ENCODE measurements at regions not wholly inside any gene's neighbourhood (a gene's known extent, or its start where the extent isn't known, plus 50 kb on each side); places are given as distances from the start of the nearest gene placed in this dataset.
"Not testable (repeated sequence)": the region's sequence is repeated elsewhere in the genome, so short reads cannot be mapped to it uniquely, and the experiment has no call there.

DNA sequence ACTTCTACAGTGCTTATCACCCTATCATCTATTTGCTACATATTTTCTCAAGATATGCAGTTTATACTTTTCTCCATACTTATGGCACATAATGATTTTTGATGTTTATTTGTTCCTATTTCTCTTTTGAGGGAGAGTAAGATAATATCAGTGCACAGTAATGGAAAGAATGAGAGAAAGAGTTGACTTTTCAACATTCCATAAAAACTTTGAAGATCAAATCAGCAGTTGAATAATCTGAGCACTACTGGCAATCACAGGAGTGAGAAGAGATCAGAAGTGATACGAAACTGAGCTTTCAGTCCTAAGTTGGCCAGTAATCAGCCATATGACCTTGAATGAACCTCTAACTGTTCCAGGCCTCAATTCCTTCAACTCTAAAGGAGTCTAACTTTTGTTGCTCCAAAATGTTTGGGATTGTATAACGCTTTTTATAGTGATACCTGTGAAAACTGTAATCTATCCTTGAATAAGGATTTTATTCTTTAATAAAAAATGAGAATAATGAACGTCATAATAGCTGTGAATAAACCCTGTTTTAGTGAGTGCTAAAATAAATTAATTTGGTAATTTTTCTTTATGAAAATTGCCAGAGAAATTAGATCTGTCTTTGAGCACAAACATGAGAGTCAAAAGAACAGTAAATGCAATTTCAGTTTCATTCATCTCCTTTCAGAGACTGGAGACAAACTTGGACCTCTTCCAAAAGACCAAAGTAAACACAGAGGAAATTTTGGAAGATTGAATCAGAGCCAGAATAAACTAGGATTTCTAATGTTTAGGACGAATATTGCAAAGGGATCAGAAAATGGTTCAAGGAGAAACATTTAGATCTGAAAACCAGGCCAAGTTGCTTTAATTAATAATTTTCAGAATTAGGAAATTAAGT is 309.9 kb downstream of the ADGRL2 start:
- no peak for DNase-seq

GRCh38 chr1:82108843-82109242 is 308.1 kb downstream of the ADGRL2 start:
- no peak for DNase-seq

DNA sequence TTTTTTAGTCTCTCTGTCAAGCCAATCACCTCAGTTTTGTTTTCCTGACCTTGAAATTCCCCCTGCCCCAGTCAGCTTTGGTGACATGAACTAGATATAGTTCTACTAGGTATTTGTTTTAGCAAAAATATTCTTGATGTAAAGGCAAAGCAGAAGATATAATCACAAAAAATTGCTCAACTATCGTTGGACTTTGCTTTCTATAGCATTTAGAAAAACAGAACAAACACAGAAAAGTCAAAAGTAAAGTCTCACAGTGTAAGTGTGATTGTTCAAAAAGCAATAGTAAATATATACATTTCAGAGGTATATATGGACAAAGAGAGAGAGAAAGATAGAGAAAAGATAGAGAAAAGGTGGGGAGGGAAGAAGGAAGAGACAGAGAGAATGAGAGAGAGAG is 305.9 kb downstream of the ADGRL2 start:
- no peak for DNase-seq

DNA sequence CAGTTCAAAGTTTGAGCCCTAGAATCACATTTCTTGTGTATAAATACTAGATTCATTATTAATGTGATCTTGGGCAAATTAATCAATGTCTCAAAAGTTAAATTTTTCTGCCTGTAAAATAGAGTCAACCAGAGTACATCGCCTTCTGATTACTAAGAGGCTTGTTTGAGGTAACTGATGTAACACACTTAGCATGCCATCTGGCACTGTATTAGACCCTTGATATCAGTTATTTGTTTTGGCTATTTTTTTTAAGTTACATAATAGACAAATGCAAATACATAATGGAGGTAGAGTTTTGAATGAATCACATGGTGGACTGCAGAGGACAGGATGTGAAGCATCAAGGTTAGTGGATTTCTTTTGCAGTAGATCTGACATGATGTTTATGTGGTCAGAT is 298.4 kb downstream of the ADGRL2 start:
- DNase-seq = no peak

DNA sequence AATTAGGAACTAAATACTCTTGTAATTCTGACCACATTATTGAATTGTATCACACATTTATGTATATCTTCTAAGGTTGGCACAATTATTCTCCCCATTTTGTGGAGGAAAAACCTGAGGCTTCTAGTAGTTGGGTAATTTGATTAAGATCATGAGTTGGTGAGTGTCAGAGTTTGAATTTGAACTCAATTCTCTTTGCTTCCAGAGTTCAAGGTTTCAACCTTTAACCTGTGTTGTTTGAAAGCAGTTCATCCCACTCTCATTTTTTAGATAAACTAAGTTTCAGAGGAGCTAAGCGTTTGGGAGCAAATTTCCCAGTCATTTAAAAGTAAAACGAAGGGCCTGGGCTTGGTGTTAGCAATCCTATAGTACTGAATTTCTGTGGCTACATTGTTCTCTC is 293.4 kb downstream of the ADGRL2 start:
- no peak for DNase-seq

DNA sequence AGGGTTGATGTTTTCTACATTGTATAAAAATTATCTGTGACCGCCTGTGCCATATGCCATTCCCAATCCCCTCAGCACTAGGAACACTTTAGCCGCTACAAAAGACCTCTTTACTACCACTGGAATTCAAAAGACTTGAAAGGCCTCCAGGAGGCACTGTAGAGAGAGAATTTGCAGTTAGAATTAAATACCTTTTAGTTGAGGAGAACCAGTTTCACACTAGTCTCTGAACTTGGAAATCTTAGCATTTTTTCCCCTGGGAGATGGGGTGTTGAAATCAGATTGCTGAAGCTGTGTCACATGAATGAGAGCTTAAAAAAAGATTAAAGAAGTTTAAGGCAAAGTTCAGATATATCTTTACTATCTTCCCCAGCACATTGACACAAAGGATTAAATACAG is 291.0 kb downstream of the ADGRL2 start:
- DNase-seq = no peak

- DNase-seq = no peak
These were observed 290.5 kb downstream of the ADGRL2 start for GRCh38 chr1:82091265-82091664.

GRCh38 chr1:82090104-82090503 is 289.4 kb downstream of the ADGRL2 start:
- no peak for DNase-seq

DNA sequence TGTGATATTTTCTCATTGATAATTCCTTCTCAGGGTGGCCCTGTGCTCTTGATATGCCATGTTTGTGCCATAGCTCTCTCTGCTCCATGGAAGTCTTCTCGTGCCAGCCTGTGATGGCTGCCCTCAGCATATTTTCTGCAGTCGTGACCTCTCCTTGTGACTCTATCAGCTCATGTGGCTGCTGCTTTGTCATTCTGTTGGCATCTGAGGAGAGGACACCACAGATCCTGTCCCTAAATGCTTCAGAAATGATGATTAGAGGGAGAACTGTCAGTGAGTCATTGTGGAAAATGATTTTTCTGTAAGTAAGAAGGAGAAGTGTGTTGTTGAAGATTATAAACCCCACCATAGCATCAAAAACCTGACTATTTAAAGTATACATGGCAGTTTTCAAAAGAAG is 286.0 kb downstream of the ADGRL2 start:
- DNase-seq = no peak

- DNase-seq = no peak
These were observed 278.9 kb downstream of the ADGRL2 start for GRCh38 chr1:82079607-82080006.

GRCh38 chr1:82073659-82074058 is 272.9 kb downstream of the ADGRL2 start:
- DNase-seq = no peak

- DNase-seq = no peak
These were observed 272.3 kb downstream of the ADGRL2 start for GRCh38 chr1:82073071-82073470.

- DNase-seq = no peak
These were observed 265.2 kb downstream of the ADGRL2 start for GRCh38 chr1:82065916-82066315.

DNA sequence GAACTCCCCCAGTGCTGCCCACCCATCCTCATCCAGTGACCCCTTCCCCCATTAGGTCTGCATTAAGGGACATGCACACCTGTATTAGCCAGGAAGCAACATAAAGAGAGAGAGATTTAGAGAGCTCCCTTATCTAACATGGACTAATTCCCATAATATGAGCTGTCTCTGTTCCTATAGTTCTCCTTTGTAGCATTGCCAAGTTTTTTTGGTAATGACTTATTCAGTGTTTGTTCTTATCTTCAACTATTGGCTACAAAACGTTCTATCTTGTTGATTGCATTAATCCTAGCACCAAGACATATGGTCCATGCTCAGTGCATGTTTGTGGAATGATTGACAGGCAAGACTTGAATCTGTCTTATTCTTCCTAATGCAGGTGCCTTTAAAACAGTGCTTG is 264.0 kb downstream of the ADGRL2 start:
- DNase-seq = no peak

DNA sequence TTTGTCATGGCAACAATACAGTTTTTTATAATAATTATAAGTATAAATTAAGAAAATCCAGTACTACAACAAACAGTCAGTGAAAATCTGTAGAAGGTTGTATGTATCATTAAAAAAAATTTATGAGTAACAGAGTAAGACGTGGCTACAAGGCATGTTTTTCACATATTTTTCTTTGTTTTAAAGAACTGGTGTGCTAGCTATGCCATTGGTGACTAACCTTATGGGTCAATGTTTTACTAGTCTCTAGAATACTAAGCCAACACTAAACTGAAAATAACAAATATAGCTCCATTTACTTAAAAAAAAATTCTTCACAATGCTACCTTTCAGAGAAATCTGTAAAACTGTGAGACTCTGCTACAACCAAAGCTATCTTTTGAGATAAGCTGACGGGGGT is 261.5 kb downstream of the ADGRL2 start:
- no peak for DNase-seq

- no peak for DNase-seq
These were observed 259.2 kb downstream of the ADGRL2 start for GRCh38 chr1:82059959-82060358.

GRCh38 chr1:82057011-82057410 is 256.3 kb downstream of the ADGRL2 start:
- DNase-seq = no peak

DNA sequence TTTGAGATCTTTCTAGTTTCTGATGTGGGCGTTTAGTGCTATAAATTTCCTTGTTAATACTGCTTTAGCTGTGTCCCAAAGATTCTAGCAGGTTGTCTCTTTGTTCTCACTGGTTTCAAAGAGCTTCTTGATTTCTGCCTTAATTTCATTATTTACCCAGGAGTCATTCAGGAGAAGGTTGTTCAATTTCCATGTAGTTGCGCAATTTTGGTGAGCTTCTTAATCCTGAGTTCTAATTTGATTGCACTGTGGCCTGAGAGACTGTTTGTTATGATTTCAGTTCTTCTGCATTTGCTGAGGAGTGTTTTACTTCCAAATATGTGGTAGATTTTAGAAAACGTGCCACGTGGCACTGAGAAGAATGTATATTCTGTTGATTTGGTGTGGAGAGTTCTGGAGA is 254.6 kb downstream of the ADGRL2 start:
- DNase-seq = not testable (repeated sequence)

- no peak for DNase-seq
These were observed 251.8 kb downstream of the ADGRL2 start for GRCh38 chr1:82052563-82052962.

- DNase-seq = no peak
These were observed 247.9 kb downstream of the ADGRL2 start for GRCh38 chr1:82048596-82048995.

- no peak for DNase-seq
These were observed 244.5 kb downstream of the ADGRL2 start for GRCh38 chr1:82045221-82045620.

DNA sequence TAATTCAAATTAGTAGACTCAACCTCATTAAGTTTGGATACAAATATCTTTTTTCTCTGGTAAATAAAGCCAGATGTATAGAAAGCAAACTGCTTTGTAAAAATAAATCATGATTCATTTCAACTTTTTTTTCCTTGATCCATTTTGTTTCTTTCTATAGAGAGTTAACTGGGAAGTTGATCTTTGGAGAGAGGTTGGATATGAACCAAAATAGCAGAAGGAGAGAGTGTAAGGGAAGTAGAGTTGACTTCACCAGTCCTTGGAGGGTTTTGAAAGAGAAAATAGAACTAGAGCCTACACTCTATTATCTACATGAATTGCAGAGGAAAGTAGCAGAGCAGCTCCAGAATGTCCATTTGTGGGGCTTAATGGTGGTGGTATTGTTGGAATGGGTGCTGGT is 243.8 kb downstream of the ADGRL2 start:
- DNase-seq = no peak

DNA sequence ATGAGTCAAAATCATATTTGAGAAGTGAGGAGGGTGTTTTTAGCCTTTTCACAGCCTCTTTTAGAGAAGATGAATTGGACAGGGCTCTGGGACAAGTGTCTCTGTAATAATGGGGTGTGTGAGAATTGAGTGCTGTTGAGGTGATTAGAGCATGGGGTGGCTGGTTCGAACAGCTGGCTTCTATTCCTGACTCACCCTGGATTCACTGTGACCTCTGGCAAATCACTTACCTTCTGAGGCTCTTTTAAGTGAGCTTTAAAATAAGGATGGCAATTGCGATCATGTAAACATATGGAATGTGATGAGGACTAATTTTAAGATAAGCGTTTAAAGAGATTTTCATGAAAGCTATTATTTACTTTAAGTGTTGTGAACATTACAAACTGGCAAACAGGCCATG is 243.4 kb downstream of the ADGRL2 start:
- no peak for DNase-seq

- DNase-seq = no peak
These were observed 241.7 kb downstream of the ADGRL2 start for GRCh38 chr1:82042306-82043060.

Data from occipital lobe (tissue), 1 donor.